MCF 10A (cell line): ENCODE measurements at regions not wholly inside any gene's neighbourhood (a gene's known extent, or its start where the extent isn't known, plus 50 kb on each side); places are given as distances from the start of the nearest gene placed in this dataset.
A peak's percentile ranks its signal among the peaks of the same experiment; 100 is the strongest.

Source experiments
- BruUV-seq: library from RNA; stranded (reverse); fragments of 400-500 nt; replicated peaks from 2 replicates; lab custom pipeline; 2021; lab: Mats Ljungman, UMichigan
- CTCF ChIA-PET: fragments of 300-600 bp; sonication (Branson Sonifier 250); formaldehyde crosslinking; extraction: SDS; loops from one replicate; lab custom pipeline; 2021; ENCODE audit warnings: antibody characterized with exemption, inconsistent platforms; lab: Yijun Ruan, JAX
- POLR2A ChIA-PET: fragments of 300-600, 350-650 bp; sonication (Branson Sonifier 250); formaldehyde crosslinking; extraction: SDS; loops from one replicate; lab custom pipeline; 2020; ENCODE audit warnings: antibody characterized with exemption, inconsistent platforms; lab: Yijun Ruan, JAX
- DNase-seq: peaks from one replicate; pipeline ENCODE4 v3.0.0-alpha.2; 2018; ENCODE audit not compliant: unreplicated experiment
- H3K27ac Mint-ChIP-seq: one replicate; pipeline ENCODE4 v1.8.0; 2022; ENCODE audit warnings: mild to moderate bottlenecking, low read depth, mixed read lengths; ENCODE audit not compliant: unreplicated experiment
- H3K27me3 Mint-ChIP-seq: one replicate; pipeline ENCODE4 v1.8.0; 2022; ENCODE audit warnings: mixed read lengths; ENCODE audit not compliant: insufficient read depth, unreplicated experiment
- H3K36me3 Mint-ChIP-seq: one replicate; pipeline ENCODE4 v1.8.0; 2022; ENCODE audit warnings: mild to moderate bottlenecking, moderate library complexity, mixed read lengths; ENCODE audit not compliant: insufficient read depth, unreplicated experiment
- H3K4me1 Mint-ChIP-seq: one replicate; pipeline ENCODE4 v1.8.0; 2022; ENCODE audit warnings: mixed read lengths; ENCODE audit not compliant: insufficient read depth, unreplicated experiment
- H3K4me3 Mint-ChIP-seq: one replicate; pipeline ENCODE4 v1.8.0; 2022; ENCODE audit warnings: mild to moderate bottlenecking, moderate library complexity, mixed read lengths; ENCODE audit not compliant: unreplicated experiment
- H3K9me3 Mint-ChIP-seq: one replicate; pipeline ENCODE4 v1.8.0; 2022; ENCODE audit warnings: mixed read lengths; ENCODE audit not compliant: unreplicated experiment
- intact Hi-C: fragments of 100-400 bp; cut with micrococcal nuclease; formaldehyde crosslinking; loops from 2 replicates; pipeline ENCODE4 v1.14.1; 2022
- TF ChIP-seq, protein P1 (sequence below): fragments of 200-600 bp; IDR thresholded peaks from one replicate; pipeline ENCODE4 v1.8.0; 2022; ENCODE audit warnings: antibody characterized with exemption, mild to moderate bottlenecking; ENCODE audit not compliant: unreplicated experiment

DNA sequence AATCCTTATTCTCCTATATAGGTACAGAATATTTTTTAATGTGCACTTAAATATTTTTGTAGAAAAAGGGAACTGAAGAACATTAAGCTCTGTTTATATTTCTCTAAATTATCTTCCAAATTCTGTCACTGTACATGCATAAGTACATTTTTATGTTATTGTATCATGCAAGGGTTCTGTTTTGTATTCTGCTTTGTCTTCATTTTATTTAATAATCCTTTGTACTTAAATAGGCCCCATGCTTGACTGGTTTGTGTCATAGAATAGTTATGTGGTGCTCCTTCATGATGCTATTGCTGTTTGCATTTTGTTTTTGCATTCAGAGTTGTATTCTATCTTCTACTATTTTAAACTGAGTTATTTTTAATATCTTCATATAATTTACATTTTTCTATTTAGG, 111.9 kb upstream of the EDNRA start:
- DNase-seq: no peak
- no peaks in the 10 kb centered on the region for H3K36me3 Mint-ChIP-seq
- CTCF ChIA-PET: interaction anchor here (0.6 kb wide), 1 partner anchor 13 kb away, joined by 4 read pairs; no protein-coding TSS in a partner anchor
- H3K27me3 Mint-ChIP-seq: no peaks in the 10 kb centered on the region
- intact Hi-C loops: no loop called here
- BruUV-seq: no TSS peak
- TF ChIP-seq, protein P1, sequence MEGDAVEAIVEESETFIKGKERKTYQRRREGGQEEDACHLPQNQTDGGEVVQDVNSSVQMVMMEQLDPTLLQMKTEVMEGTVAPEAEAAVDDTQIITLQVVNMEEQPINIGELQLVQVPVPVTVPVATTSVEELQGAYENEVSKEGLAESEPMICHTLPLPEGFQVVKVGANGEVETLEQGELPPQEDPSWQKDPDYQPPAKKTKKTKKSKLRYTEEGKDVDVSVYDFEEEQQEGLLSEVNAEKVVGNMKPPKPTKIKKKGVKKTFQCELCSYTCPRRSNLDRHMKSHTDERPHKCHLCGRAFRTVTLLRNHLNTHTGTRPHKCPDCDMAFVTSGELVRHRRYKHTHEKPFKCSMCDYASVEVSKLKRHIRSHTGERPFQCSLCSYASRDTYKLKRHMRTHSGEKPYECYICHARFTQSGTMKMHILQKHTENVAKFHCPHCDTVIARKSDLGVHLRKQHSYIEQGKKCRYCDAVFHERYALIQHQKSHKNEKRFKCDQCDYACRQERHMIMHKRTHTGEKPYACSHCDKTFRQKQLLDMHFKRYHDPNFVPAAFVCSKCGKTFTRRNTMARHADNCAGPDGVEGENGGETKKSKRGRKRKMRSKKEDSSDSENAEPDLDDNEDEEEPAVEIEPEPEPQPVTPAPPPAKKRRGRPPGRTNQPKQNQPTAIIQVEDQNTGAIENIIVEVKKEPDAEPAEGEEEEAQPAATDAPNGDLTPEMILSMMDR: no peak
- H3K4me3 Mint-ChIP-seq: no peak overlapping the region
- H3K27ac Mint-ChIP-seq: no peak overlapping the region
- peaks cover 8% of the 10 kb centered on the region for H3K9me3 Mint-ChIP-seq
- POLR2A ChIA-PET: no interaction called here
- H3K4me1 Mint-ChIP-seq: peaks cover 41% of the 10 kb centered on the region

DNA sequence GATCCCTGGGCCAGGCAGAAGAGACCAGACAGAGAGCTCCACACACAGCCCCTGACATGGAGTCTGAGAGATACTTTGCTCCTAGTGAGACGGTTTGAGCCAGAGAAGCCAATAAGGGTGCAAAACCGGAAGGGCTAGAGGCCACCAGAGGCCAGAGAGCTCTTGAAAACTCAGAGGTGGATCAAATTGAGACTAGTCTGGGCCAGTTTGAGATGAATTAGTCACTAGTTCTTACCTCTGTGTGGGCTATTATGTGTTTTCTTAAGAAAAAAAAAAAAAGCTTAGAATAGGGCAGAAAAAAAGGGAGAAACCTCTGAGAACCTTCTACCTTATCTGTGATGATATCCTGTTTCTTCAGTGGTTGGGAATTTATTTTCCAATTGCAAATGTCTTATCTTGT, 110.4 kb upstream of the EDNRA start:
- no peak overlapping the region for H3K4me3 Mint-ChIP-seq
- H3K27ac Mint-ChIP-seq: peak overlapping the region; percentile 44
- H3K36me3 Mint-ChIP-seq: no peaks in the 10 kb centered on the region
- peak; percentile 66 for DNase-seq
- TF ChIP-seq, protein P1: no peak
- CTCF ChIA-PET: interaction anchor here (0.6 to 1.7 kb wide), 9 partner anchors 8 to 723 kb away, joined by 3 to 8 read pairs (median 4); partner anchors contain the start of gene TMEM184C
- H3K27me3 Mint-ChIP-seq: no peaks in the 10 kb centered on the region
- POLR2A ChIA-PET: interaction anchor here (1.0 to 1.6 kb wide), 4 partner anchors 9 to 247 kb away, joined by 3 to 10 read pairs (median 5); partner anchors contain the start of gene TMEM184C
- intact Hi-C loops: loop anchor here (10.0 kb wide), 1 partner anchor 214 kb away; no protein-coding TSS in a partner anchor
- H3K4me1 Mint-ChIP-seq: peaks cover 41% of the 10 kb centered on the region
- no TSS peak for BruUV-seq
- H3K9me3 Mint-ChIP-seq: no peaks in the 10 kb centered on the region

DNA sequence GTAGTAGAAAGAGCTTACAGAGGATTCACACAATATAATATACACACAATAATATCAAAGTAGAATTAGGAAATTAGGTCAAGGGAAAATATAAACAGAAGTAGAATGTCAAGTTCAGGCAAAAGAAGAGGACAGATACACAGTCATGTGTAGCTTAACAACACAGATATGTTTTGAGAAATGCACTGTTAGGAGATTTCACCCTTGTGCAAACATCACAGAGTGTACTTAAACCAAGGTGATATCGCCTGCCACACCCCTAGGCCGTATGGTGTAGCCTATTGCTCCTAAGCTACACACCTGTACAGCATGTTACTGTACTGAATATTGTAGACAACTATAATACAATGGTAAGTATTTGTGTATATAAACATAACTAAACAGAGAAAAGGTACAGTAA, 110.0 kb upstream of the EDNRA start:
- H3K27me3 Mint-ChIP-seq: no peaks in the 10 kb centered on the region
- intact Hi-C loops: loop anchor here (10.0 kb wide), 1 partner anchor 214 kb away; no protein-coding TSS in a partner anchor
- H3K4me1 Mint-ChIP-seq: peaks cover 38% of the 10 kb centered on the region
- H3K27ac Mint-ChIP-seq: peak overlapping the region; percentile 44
- POLR2A ChIA-PET: interaction anchor here (0.7 to 1.6 kb wide), 5 partner anchors 8 to 246 kb away, joined by 3 to 10 read pairs (median 4); partner anchors contain the start of gene TMEM184C
- no TSS peak for BruUV-seq
- CTCF ChIA-PET: interaction anchor here (0.6 to 1.7 kb wide), 9 partner anchors 9 to 397 kb away, joined by 3 to 8 read pairs (median 4); partner anchors contain the start of gene TMEM184C
- H3K36me3 Mint-ChIP-seq: no peaks in the 10 kb centered on the region
- H3K4me3 Mint-ChIP-seq: no peak overlapping the region
- TF ChIP-seq, protein P1: no peak
- no peaks in the 10 kb centered on the region for H3K9me3 Mint-ChIP-seq
- peak; percentile 32 for DNase-seq

DNA sequence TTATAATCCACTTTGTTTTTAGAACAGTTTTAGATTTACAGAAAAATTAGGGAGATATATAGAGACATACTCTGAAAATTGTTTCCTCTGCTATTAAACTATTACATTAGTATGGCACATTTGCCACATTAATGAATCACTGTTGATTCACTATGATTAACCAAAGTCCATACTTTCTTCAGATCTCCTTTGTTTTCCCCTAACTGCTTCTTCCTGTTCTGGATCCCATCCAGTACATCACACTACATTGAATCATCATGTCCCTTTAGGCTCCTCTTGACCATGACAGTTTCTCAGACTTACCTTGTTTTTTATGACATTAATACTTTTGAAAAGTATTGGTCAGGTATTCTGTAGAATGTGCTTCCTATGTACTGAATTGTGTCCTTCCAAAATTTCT, 109.2 kb upstream of the EDNRA start:
- Mint-ChIP-seq H3K36me3 (no peaks in the 10 kb centered on the region), H3K4me3 (no peak overlapping the region), H3K4me1 (peaks cover 35% of the 10 kb centered on the region), H3K9me3 (no peaks in the 10 kb centered on the region), H3K27me3 (no peaks in the 10 kb centered on the region), H3K27ac (peak overlapping the region; percentile 44)
- ChIA-PET POLR2A (interaction anchor here (0.7 to 1.6 kb wide), 4 partner anchors 10 to 217 kb away, joined by 3 to 10 read pairs (median 4); no protein-coding TSS in a partner anchor), CTCF (interaction anchor here (0.6 to 1.7 kb wide), 3 partner anchors 9 to 396 kb away, joined by 3 to 8 read pairs (median 4); no protein-coding TSS in a partner anchor)
- no TSS peak for BruUV-seq
- peak; percentile 86 for DNase-seq
- TF ChIP-seq, protein P1: no peak
- intact Hi-C loops: loop anchor here (10.0 kb wide), 1 partner anchor 213 kb away; no protein-coding TSS in a partner anchor
